Keratinocyte (primary cell): ENCODE measurements at regions not wholly inside any gene's neighbourhood (a gene's known extent, or its start where the extent isn't known, plus 50 kb on each side); places are given as distances from the start of the nearest gene placed in this dataset.

Experiments used
- EZH2 ChIP-seq: IDR thresholded peaks from one replicate; pipeline ENCODE4 v1.6.1; 2012; ENCODE audit warnings: inconsistent platforms, mild to moderate bottlenecking, low read length, moderate library complexity
- TF ChIP-seq, protein P1 (sequence below), 3 experiments: IDR thresholded peaks in 1 of 3; conservative IDR thresholded peaks in 1 of 3; optimal IDR thresholded peaks in 1 of 3; 2 replicates in 2 of 3; 3 replicates in 1 of 3; pipeline versions ENCODE3 to v1.5.1; 2011; ENCODE audit warnings: low read length in 3 of 3, mild to moderate bottlenecking in 3 of 3, moderate library complexity in 2 of 3, control low read depth in 1 of 3, inconsistent platforms in 1 of 3; ENCODE audit not compliant: insufficient read depth in 2 of 3; ENCODE audit errors: extremely low read depth in 1 of 3

GRCh38 chr15:88391006-88391405 is 76.2 kb downstream of the MRPL46 start:
- no peak for TF ChIP-seq EZH2
- TF ChIP-seq, protein P1, sequence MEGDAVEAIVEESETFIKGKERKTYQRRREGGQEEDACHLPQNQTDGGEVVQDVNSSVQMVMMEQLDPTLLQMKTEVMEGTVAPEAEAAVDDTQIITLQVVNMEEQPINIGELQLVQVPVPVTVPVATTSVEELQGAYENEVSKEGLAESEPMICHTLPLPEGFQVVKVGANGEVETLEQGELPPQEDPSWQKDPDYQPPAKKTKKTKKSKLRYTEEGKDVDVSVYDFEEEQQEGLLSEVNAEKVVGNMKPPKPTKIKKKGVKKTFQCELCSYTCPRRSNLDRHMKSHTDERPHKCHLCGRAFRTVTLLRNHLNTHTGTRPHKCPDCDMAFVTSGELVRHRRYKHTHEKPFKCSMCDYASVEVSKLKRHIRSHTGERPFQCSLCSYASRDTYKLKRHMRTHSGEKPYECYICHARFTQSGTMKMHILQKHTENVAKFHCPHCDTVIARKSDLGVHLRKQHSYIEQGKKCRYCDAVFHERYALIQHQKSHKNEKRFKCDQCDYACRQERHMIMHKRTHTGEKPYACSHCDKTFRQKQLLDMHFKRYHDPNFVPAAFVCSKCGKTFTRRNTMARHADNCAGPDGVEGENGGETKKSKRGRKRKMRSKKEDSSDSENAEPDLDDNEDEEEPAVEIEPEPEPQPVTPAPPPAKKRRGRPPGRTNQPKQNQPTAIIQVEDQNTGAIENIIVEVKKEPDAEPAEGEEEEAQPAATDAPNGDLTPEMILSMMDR (optimal IDR thresholded peaks at IDR 0.05 in 1 of 3, IDR thresholded peaks at IDR 0.05 in 1 of 3, conservative IDR thresholded peaks at IDR 0.05 in 1 of 3; ENCODE audit: extremely low read depth in 1 of 3, insufficient read depth in 2 of 3, low read length in 3 of 3), result no peak
